ENCODE measurements at regions not wholly inside any gene's neighbourhood (a gene's known extent, or its start where the extent isn't known, plus 50 kb on each side); places are given as distances from the start of the nearest gene placed in this dataset.

GRCh38 chr15:66620744-66621344 is 55.0 kb upstream of the LCTL start (continued):
- TF ChIP-seq ZBTB2 (IDR thresholded peaks at IDR 0.05) (no peak), U2AF1 (optimal IDR thresholded peaks at IDR 0.05; ENCODE audit: low read depth, low read length) (no peak), MCM5 (IDR thresholded peaks at IDR 0.05; ENCODE audit: low read depth) (no peak), CBX8 (IDR thresholded peaks at IDR 0.05; ENCODE audit: borderline replicate concordance, extremely low read depth, low read depth, low read length, poor library complexity, severe bottlenecking) (no peak), ASH1L (IDR thresholded peaks at IDR 0.05; ENCODE audit: borderline replicate concordance, low read depth, partially characterized antibody) (no peak), SOX6 (IDR thresholded peaks at IDR 0.05) (no peak), U2AF2 (optimal IDR thresholded peaks at IDR 0.05; ENCODE audit: low read depth, low read length) (no peak), RBM25 (IDR thresholded peaks at IDR 0.05; ENCODE audit: low read depth, low read length, severe bottlenecking) (peak; percentile 100), PML (IDR thresholded peaks at IDR 0.05; ENCODE audit: low read length) (no peak), PHF20 (IDR thresholded peaks at IDR 0.05; ENCODE audit: partially characterized antibody) (peak; percentile 73), ATF3 (IDR thresholded peaks at IDR 0.05) (no peak), ATF3 (CRISPR knock-in tag; conservative IDR thresholded peaks at IDR 0.05) (no peak), HDAC1 (IDR thresholded peaks at IDR 0.05) (peak; percentile 63 to 78; a peak in 3 of 4 replicates), MEF2D (tag; conservative IDR thresholded peaks at IDR 0.05; ENCODE audit: low read depth) (no peak), ZNF507 (tag; conservative IDR thresholded peaks at IDR 0.05) (no peak), NFIX (CRISPR knock-in tag; IDR thresholded peaks at IDR 0.05; ENCODE audit: low read depth) (no peak), ESRRA (IDR thresholded peaks at IDR 0.05; ENCODE audit: borderline replicate concordance, low read depth) (peak; percentile 56; the same call in 1 of the 2 replicates), TRIM25 (IDR thresholded peaks at IDR 0.05; ENCODE audit: borderline replicate concordance) (no peak), FOXM1 (IDR thresholded peaks at IDR 0.05; ENCODE audit: low read depth) (no peak), FOXM1 (CRISPR knock-in tag; IDR thresholded peaks at IDR 0.05; ENCODE audit: low read depth) (no peak), XRCC5 (IDR thresholded peaks at IDR 0.05; ENCODE audit: low read depth, low read length) (no peak), ZNF639 (CRISPR knock-in tag; conservative IDR thresholded peaks at IDR 0.05 in 1 of 2, IDR thresholded peaks at IDR 0.05 in 1 of 2) (no peak), KLF1 (tag; IDR thresholded peaks at IDR 0.05) (no peak), ZNF830 (CRISPR knock-in tag; IDR thresholded peaks at IDR 0.05) (no peak)

Measured in K562 (cell line).